Posterior vena cava (tissue), 2 donors: ENCODE measurements at regions not wholly inside any gene's neighbourhood (a gene's known extent, or its start where the extent isn't known, plus 50 kb on each side); places are given as distances from the start of the nearest gene placed in this dataset.

Source experiments
- DNase-seq: peaks from one replicate; pipeline ENCODE4 v3.0.0-alpha.2; 2020; ENCODE audit warnings: low spot score
- intact Hi-C, 2 donors: fragments of 100-400 bp; cut with DNase I; formaldehyde crosslinking; loops; one replicate each; pipeline versions ENCODE4 v1.14.1 to v1.14.2; 2022 to 2023
- donor health status: DM: yes; HTN: yes; CAD: no.
- donor health status: DM: yes; HTN: yes; CAD: no.

- intact Hi-C loops: no loop called here
- DNase-seq: no peak
Observed at GRCh38 chr5:68423154-68423811, 207.7 kb downstream of the PIK3R1 start.

- intact Hi-C loops: no loop called here
- DNase-seq: no peak
Observed at GRCh38 chr5:68424799-68425537, 209.4 kb downstream of the PIK3R1 start.

GRCh38 chr5:68426586-68426985, 211.0 kb downstream of the PIK3R1 start:
- intact Hi-C loops: no loop called here
- DNase-seq: no peak

- intact Hi-C loops: no loop called here
Observed at GRCh38 chr5:68428231-68428811, 212.8 kb downstream of the PIK3R1 start.

GRCh38 chr5:68429510-68429909, 214.0 kb downstream of the PIK3R1 start:
- intact Hi-C loops: no loop called here
- DNase-seq: no peak

More at GRCh38 chr5:68428231-68428811, 212.8 kb downstream of the PIK3R1 start:
- no peak for DNase-seq

GRCh38 chr5:68430279-68430678, 214.7 kb downstream of the PIK3R1 start:
- intact Hi-C loops: no loop called here
- DNase-seq: no peak

GRCh38 chr5:68431186-68431585, 215.6 kb downstream of the PIK3R1 start:
- no peak for DNase-seq
- intact Hi-C loops: no loop called here

- no peak for DNase-seq
- intact Hi-C loops: no loop called here
Observed at GRCh38 chr5:68431601-68432337, 216.2 kb downstream of the PIK3R1 start.

GRCh38 chr5:68432682-68433081, 217.1 kb downstream of the PIK3R1 start:
- DNase-seq: no peak
- intact Hi-C loops: no loop called here

- no peak for DNase-seq
- intact Hi-C loops: no loop called here
Observed at GRCh38 chr5:68433526-68433922, 218.0 kb downstream of the PIK3R1 start.

- peak; percentile 95 for DNase-seq
Observed at GRCh38 chr5:68433923-68434879, 218.6 kb downstream of the PIK3R1 start.

GRCh38 chr5:68435611-68436010, 220.1 kb downstream of the PIK3R1 start:
- DNase-seq: no peak
- intact Hi-C loops: no loop called here

More at GRCh38 chr5:68433923-68434879, 218.6 kb downstream of the PIK3R1 start:
- intact Hi-C loops: no loop called here

GRCh38 chr5:68436686-68437520, 221.3 kb downstream of the PIK3R1 start:
- intact Hi-C loops: no loop called here
- DNase-seq: no peak

- DNase-seq: no peak
- intact Hi-C loops: no loop called here
Observed at GRCh38 chr5:68438876-68439275, 223.3 kb downstream of the PIK3R1 start.

- intact Hi-C loops: no loop called here
- no peak for DNase-seq
Observed at GRCh38 chr5:68440245-68440644, 224.7 kb downstream of the PIK3R1 start.

- DNase-seq: no peak
- intact Hi-C loops: no loop called here
Observed at GRCh38 chr5:68440651-68441050, 225.1 kb downstream of the PIK3R1 start.

GRCh38 chr5:68441309-68442073, 225.9 kb downstream of the PIK3R1 start:
- DNase-seq: no peak
- intact Hi-C loops: no loop called here
